ENCODE measurements at regions not wholly inside any gene's neighbourhood (a gene's known extent, or its start where the extent isn't known, plus 50 kb on each side); places are given as distances from the start of the nearest gene placed in this dataset.

- Histone ChIP-seq H3K27ac (no peak overlapping the region), H3K27me3 (no peaks in the 10 kb centered on the region), H3K4me3 (no peak overlapping the region), H3K4me1 (no peaks in the 10 kb centered on the region), H3K9me3 (no peaks in the 10 kb centered on the region), H3K36me3 (no peaks in the 10 kb centered on the region)
- intact Hi-C loops (cut with DNase I), result no loop called here
- no peak for TF ChIP-seq POLR2A (IDR thresholded peaks at IDR 0.05)
- no peak for TF ChIP-seq CTCF (IDR thresholded peaks at IDR 0.05)
- no peak for ATAC-seq
- 17% methylated on average over 2 of the region's 3 CpGs for WGBS (ENCODE audit: insufficient coverage, low coverage, low lambda C conversion rate, missing lambda C conversion rate)
- no peak for DNase-seq
Measured at GRCh38 chr5:43917925-43918324, 314.9 kb downstream of the NNT start.

GRCh38 chr5:43903129-43903528 is 300.1 kb downstream of the NNT start:
- no peak for ATAC-seq
- no peaks in the 10 kb centered on the region for H3K36me3 ChIP-seq
- H3K27ac ChIP-seq, result no peak overlapping the region
- DNase-seq, result no peak
- intact Hi-C loops (cut with DNase I), result no loop called here
- H3K27me3 ChIP-seq, result no peaks in the 10 kb centered on the region
- H3K4me1 ChIP-seq, result no peaks in the 10 kb centered on the region
- no peak overlapping the region for H3K4me3 ChIP-seq
- TF ChIP-seq POLR2A (IDR thresholded peaks at IDR 0.05) (no peak), CTCF (IDR thresholded peaks at IDR 0.05) (no peak)
- no peaks in the 10 kb centered on the region for H3K9me3 ChIP-seq

GRCh38 chr5:43900974-43901373 is 298.0 kb downstream of the NNT start:
- Histone ChIP-seq H3K9me3 (no peaks in the 10 kb centered on the region), H3K4me3 (no peak overlapping the region), H3K27ac (no peak overlapping the region), H3K4me1 (no peaks in the 10 kb centered on the region), H3K36me3 (no peaks in the 10 kb centered on the region), H3K27me3 (no peaks in the 10 kb centered on the region)
- 62% methylated on average over 1 of the region's 1 CpG for WGBS (ENCODE audit: insufficient coverage, low coverage, low lambda C conversion rate, missing lambda C conversion rate)
- DNase-seq (no peak), ATAC-seq (no peak)
- TF ChIP-seq CTCF (IDR thresholded peaks at IDR 0.05) (no peak), POLR2A (IDR thresholded peaks at IDR 0.05) (no peak)
- intact Hi-C loops (cut with DNase I), result no loop called here

GRCh38 chr5:43895876-43896275 is 292.9 kb downstream of the NNT start:
- WGBS (ENCODE audit: insufficient coverage, low coverage, low lambda C conversion rate, missing lambda C conversion rate), result 69% methylated on average over 1 of the region's 1 CpG
- DNase-seq (no peak), ATAC-seq (no peak)
- intact Hi-C loops (cut with DNase I), result no loop called here
- Histone ChIP-seq H3K9me3 (no peaks in the 10 kb centered on the region), H3K36me3 (no peaks in the 10 kb centered on the region), H3K27ac (no peak overlapping the region), H3K4me3 (no peak overlapping the region), H3K27me3 (no peaks in the 10 kb centered on the region), H3K4me1 (no peaks in the 10 kb centered on the region)
- TF ChIP-seq CTCF (IDR thresholded peaks at IDR 0.05), result no peak
- no peak for TF ChIP-seq POLR2A (IDR thresholded peaks at IDR 0.05)

GRCh38 chr5:43893951-43894684 is 291.1 kb downstream of the NNT start:
- ATAC-seq (no peak), DNase-seq (no peak)
- TF ChIP-seq POLR2A (IDR thresholded peaks at IDR 0.05), result no peak
- TF ChIP-seq CTCF (IDR thresholded peaks at IDR 0.05), result no peak
- H3K9me3 ChIP-seq, result no peaks in the 10 kb centered on the region
- intact Hi-C loops (cut with DNase I), result no loop called here
- no peaks in the 10 kb centered on the region for H3K4me1 ChIP-seq
- no peak overlapping the region for H3K27ac ChIP-seq
- no peaks in the 10 kb centered on the region for H3K36me3 ChIP-seq
- no peaks in the 10 kb centered on the region for H3K27me3 ChIP-seq
- H3K4me3 ChIP-seq, result no peak overlapping the region
- 50% methylated on average over 4 of the region's 4 CpGs for WGBS (ENCODE audit: insufficient coverage, low coverage, low lambda C conversion rate, missing lambda C conversion rate)

All from right lobe of liver (tissue), 6 donors.